ENCODE measurements at regions not wholly inside any gene's neighbourhood (a gene's known extent, or its start where the extent isn't known, plus 50 kb on each side); places are given as distances from the start of the nearest gene placed in this dataset.

GRCh38 chr1:98051065-98051675 is 130.3 kb upstream of the DPYD start:
- TF ChIP-seq, protein P1, sequence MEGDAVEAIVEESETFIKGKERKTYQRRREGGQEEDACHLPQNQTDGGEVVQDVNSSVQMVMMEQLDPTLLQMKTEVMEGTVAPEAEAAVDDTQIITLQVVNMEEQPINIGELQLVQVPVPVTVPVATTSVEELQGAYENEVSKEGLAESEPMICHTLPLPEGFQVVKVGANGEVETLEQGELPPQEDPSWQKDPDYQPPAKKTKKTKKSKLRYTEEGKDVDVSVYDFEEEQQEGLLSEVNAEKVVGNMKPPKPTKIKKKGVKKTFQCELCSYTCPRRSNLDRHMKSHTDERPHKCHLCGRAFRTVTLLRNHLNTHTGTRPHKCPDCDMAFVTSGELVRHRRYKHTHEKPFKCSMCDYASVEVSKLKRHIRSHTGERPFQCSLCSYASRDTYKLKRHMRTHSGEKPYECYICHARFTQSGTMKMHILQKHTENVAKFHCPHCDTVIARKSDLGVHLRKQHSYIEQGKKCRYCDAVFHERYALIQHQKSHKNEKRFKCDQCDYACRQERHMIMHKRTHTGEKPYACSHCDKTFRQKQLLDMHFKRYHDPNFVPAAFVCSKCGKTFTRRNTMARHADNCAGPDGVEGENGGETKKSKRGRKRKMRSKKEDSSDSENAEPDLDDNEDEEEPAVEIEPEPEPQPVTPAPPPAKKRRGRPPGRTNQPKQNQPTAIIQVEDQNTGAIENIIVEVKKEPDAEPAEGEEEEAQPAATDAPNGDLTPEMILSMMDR (IDR thresholded peaks at IDR 0.05; ENCODE audit: low read depth, low read length): peak; percentile 96
- Histone ChIP-seq H3K4me1 (ENCODE audit: low read depth) (no peaks in the 10 kb centered on the region), H3K27ac (no peak overlapping the region), H3K9me3 (ENCODE audit: low read depth) (no peaks in the 10 kb centered on the region), H3K27me3 (peaks cover 90% of the 10 kb centered on the region), H3K36me3 (no peaks in the 10 kb centered on the region), H3K4me3 (no peak overlapping the region)
- DNase-seq (ENCODE audit: low read depth in 1 of 2, low spot score in 1 of 2): peak; percentile 78 to 86

DNA sequence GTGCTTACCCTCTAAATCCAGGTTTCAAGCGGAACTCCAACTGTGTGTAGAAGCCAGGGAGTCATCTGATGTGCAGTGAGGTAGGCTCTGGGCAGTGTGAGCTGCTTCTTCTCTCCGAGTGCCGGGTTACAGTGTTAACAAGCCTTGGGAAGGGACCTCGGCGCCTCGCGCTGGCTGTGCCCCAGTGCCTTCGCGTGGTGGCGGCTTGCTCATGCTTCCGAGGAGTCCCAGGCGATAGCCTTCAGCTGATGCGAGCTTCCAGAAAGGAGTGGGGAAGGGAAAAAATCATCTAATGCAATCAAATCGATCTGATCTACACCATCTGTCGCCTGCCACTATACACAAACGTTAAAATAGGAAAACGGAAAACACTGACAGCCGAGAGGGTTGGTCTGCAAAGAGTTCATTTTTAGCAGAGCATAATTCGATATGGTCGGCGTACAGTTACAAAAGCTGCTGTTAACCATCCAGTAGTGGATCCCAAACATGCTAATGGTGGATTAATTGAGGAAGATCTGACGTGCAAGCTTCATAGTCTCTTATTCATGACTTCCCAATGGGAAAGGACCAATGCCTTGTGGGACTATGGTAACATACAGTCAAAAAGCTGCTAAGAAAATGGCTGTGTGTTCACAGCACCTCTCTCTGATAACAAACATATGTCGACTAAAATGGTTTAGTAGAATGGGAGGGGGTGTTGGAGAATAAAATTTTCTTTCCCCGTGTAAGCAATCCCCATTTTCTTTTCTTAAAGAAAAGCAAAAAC is 128.7 kb upstream of the DPYD start:
- no peaks in the 10 kb centered on the region for H3K36me3 ChIP-seq
- peaks cover 98% of the 10 kb centered on the region for H3K27me3 ChIP-seq
- H3K4me3 ChIP-seq: no peak overlapping the region
- peak; percentile 30 to 34 for DNase-seq (ENCODE audit: low read depth in 1 of 2, low spot score in 1 of 2)
- H3K9me3 ChIP-seq (ENCODE audit: low read depth): no peaks in the 10 kb centered on the region
- TF ChIP-seq, protein P1 (IDR thresholded peaks at IDR 0.05; ENCODE audit: low read depth, low read length): no peak
- no peak overlapping the region for H3K27ac ChIP-seq
- peaks cover 7% of the 10 kb centered on the region for H3K4me1 ChIP-seq (ENCODE audit: low read depth)

DNA sequence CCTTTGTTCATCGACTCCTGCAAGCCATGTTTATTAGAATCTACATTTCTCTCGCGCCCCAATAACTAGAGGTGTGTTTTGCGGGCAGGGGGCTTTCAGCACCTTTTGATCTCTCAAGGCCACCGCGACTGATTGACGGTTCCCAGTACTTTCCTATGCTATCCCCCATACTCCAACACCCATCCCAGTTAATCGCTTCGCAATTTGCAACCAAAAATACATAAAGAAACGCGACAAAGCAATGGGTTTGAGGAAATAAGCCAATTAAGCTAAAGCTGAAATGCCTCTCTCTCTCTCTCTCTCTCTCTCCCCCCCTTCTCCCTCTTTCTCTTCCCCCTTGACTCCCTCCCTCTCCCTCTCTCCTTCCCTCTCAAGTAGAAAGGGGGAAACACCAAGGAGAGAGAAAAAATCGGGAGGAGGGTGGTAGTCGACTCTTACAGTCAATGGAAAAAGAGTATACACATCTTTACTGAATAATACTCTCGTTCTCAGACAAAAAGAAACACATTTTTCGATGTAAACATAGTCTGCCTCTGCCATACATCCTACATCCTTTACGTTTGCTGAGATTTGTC is 128.0 kb upstream of the DPYD start:
- Histone ChIP-seq H3K27me3 (peaks cover 98% of the 10 kb centered on the region), H3K4me3 (no peak overlapping the region)
- TF ChIP-seq, protein P1 (IDR thresholded peaks at IDR 0.05; ENCODE audit: low read depth, low read length): no peak

GRCh38 chr1:98048244-98048643 is 127.4 kb upstream of the DPYD start:
- Histone ChIP-seq H3K27me3 (peaks cover 98% of the 10 kb centered on the region), H3K36me3 (no peaks in the 10 kb centered on the region), H3K4me1 (ENCODE audit: low read depth) (peaks cover 7% of the 10 kb centered on the region), H3K27ac (no peak overlapping the region), H3K4me3 (no peak overlapping the region), H3K9me3 (ENCODE audit: low read depth) (no peaks in the 10 kb centered on the region)
- DNase-seq (ENCODE audit: low read depth in 1 of 2, low spot score in 1 of 2): peak; percentile 92 to 93
- TF ChIP-seq, protein P1 (IDR thresholded peaks at IDR 0.05; ENCODE audit: low read depth, low read length): peak; percentile 4

More for the DNA sequence above, 128.0 kb upstream of the DPYD start:
- no peaks in the 10 kb centered on the region for H3K9me3 ChIP-seq (ENCODE audit: low read depth)
- no peaks in the 10 kb centered on the region for H3K36me3 ChIP-seq
- H3K27ac ChIP-seq: no peak overlapping the region
- DNase-seq (ENCODE audit: low read depth in 1 of 2, low spot score in 1 of 2): no peak
- H3K4me1 ChIP-seq (ENCODE audit: low read depth): peaks cover 7% of the 10 kb centered on the region

GRCh38 chr1:98047171-98047570 is 126.3 kb upstream of the DPYD start:
- no peaks in the 10 kb centered on the region for H3K36me3 ChIP-seq
- peaks cover 7% of the 10 kb centered on the region for H3K4me1 ChIP-seq (ENCODE audit: low read depth)
- H3K27ac ChIP-seq: no peak overlapping the region
- peaks cover 98% of the 10 kb centered on the region for H3K27me3 ChIP-seq
- H3K9me3 ChIP-seq (ENCODE audit: low read depth): no peaks in the 10 kb centered on the region
- no peak overlapping the region for H3K4me3 ChIP-seq
- no peak for DNase-seq (ENCODE audit: low read depth in 1 of 2, low spot score in 1 of 2)
- TF ChIP-seq, protein P1 (IDR thresholded peaks at IDR 0.05; ENCODE audit: low read depth, low read length): no peak

All from cardiac muscle cell (in vitro differentiated cells and primary cell).